Skin epidermis (tissue), 12 donors: ENCODE measurements at regions not wholly inside any gene's neighbourhood (a gene's known extent, or its start where the extent isn't known, plus 50 kb on each side); places are given as distances from the start of the nearest gene placed in this dataset.
"Not testable (repeated sequence)": the region's sequence is repeated elsewhere in the genome, so short reads cannot be mapped to it uniquely, and the experiment has no call there.

ENCODE experiments used
- H3K27ac ChIP-seq, 21 experiments: fragments of 200-600 bp; sonication (generic) in 11 of 21; one replicate each; pipeline ENCODE4 v1.5.0; 2020; ENCODE audit warnings: mild to moderate bottlenecking in 3 of 21, inconsistent platforms in 2 of 21, moderate library complexity in 2 of 21
- H3K4me3 ChIP-seq, 7 experiments: fragments of 200-600 bp; sonication (generic) in 2 of 7; one replicate each; pipeline ENCODE4 v1.5.0; 2020; ENCODE audit warnings: inconsistent platforms in 2 of 7, mild to moderate bottlenecking in 2 of 7, moderate library complexity in 1 of 7

DNA sequence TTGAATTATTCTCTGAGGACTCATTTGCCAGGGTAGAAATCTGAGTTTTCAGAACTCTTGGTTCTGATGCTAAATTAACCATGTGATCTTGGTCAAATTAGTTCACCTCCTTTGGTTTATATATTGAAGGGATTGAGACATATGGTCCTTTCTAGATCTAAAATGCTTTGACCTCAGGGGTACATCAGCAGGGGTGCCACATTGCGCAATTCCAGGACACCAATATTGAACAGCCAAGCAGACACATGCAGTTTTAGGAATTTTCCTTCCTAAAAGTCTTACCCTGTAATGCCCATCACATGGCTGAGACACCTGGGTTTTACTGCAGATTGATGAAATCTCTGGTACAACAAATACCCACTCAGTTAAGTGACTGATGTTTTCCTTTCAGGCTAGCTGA, 254.4 kb upstream of the NCAM1 start:
- Histone ChIP-seq H3K4me3 (no peak overlapping the region), H3K27ac (no peak overlapping the region)

GRCh38 chr11:112714340-112714739, 246.9 kb upstream of the NCAM1 start:
- H3K4me3 ChIP-seq, H3K27ac ChIP-seq: not testable (repeated sequence)

DNA sequence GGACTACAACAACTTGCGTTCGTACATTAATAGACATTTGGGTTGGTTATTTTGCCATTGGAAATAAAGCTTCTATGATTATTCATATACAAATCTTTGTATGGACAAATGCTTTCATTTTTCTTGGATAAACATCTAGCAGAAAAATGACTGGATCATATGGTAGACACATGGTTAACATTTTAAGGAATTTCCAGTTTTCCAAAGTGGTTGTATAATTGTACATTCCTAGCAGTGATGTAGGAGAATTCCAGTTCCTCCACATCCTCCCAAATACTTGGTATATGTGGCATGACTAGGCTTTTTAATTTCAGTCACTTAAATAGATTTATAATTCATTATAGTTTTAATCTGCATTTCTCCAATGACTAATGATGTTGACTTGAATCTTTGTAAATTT, 246.2 kb upstream of the NCAM1 start:
- no peak overlapping the region for H3K27ac ChIP-seq
- H3K4me3 ChIP-seq = no peak overlapping the region

- no peak overlapping the region for H3K4me3 ChIP-seq
- no peak overlapping the region for H3K27ac ChIP-seq
Observed at GRCh38 chr11:112718483-112718882, 242.7 kb upstream of the NCAM1 start.

DNA sequence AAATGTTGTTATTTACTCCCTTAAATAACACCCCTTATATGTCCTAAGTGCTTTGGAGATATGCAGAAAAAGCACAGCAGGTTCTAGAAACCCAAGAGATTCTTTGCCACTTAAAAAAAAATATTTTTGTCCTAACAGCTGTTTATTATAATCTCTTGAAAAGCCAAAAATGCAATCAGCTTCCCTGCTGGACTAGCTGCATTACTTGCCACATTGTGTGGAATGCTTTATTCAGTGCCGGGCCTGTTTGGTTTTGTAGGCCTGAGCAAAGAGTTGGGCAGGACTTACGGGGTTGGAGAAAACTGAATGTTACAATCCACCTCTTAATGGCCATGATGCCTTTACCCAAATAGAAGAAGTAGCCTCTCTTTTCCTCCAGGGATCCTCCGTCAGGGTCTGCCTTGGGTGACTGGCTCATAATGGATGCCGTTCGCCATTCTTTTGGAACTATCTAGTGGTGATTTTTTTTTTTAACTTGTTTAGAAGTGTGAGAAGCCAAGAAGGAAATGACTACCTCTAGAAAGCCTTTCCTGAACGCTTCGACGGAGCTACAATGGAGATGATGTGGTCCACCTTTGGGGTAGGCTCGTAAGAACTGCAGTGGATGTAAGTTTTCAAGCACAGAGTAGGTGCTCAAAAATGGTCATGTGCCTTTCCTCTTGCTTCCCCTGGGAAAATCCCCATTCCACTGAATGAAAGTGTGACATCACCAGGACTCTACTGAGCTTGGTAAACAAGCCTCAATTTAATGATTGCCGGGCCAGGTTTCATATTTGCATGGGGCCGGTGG, 241.3 kb upstream of the NCAM1 start:
- no peak overlapping the region for H3K27ac ChIP-seq
- no peak overlapping the region for H3K4me3 ChIP-seq

- no peak overlapping the region for H3K27ac ChIP-seq
- no peak overlapping the region for H3K4me3 ChIP-seq
Observed at GRCh38 chr11:112722148-112722547, 239.1 kb upstream of the NCAM1 start.

GRCh38 chr11:112722876-112723275, 238.3 kb upstream of the NCAM1 start:
- no peak overlapping the region for H3K4me3 ChIP-seq

DNA sequence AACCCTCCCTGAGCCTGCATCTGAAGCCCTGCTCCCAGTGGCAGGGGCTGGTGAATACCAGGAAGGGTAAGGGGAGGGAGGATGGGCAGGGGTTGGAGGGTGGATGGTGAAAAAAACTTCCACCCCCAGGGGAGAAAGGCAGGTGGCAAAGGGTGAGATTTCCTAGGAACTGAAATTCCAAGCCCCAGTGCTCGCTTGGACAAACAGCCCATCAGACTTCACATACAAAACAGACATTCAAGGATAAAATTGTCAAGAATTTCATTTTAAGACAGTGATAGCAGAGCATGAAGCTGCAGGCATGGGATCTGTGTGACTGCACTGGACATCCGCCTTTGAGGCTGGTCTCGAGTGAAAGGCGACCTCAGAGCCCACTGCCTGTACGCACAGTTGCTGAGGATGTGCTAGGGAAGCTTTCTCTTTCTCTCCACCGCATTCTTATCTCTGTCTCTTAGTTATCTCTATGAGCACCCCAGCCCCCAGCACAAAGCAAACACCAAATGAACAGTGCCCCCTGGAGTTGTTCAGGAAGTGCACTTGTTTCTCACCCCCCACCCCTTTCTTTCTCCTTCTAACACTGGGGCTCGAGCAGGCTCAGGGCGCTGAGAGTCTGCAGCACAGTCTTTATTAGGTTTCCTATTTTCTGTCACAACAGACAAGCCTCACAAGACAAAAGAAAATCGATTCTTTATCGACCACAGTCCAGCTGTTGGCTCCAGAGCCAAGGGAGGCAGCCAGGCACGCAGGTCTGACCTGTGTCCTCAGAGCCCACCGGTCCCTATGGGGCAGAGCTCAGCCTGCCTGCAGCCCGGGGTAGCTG, 237.3 kb upstream of the NCAM1 start:
- Histone ChIP-seq H3K27ac (no peak overlapping the region), H3K4me3 (no peak overlapping the region)

More at GRCh38 chr11:112722876-112723275, 238.3 kb upstream of the NCAM1 start:
- H3K27ac ChIP-seq = no peak overlapping the region

- H3K4me3 ChIP-seq = no peak overlapping the region
- H3K27ac ChIP-seq = no peak overlapping the region
Observed at GRCh38 chr11:112724496-112724790, 236.8 kb upstream of the NCAM1 start.

DNA sequence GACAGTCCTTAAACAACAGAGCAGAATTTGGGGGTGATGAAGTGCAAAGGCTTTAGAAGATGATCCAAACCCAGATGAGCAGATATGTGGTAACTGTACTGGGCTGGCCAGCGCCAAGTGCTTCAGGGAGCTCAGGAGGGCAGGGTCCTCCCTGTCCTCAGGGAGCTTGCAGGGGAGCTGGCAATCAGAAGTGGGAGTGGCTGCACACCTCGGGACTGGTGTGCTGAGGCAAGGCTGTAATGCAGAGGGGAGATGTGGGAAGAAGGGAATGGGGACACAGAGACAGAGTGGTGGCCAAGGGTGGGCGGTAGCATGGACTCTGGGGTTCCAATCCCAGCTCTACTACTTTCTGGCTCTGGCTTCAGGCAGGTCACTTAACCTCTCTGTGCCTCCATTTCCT, 235.6 kb upstream of the NCAM1 start:
- H3K4me3 ChIP-seq = no peak overlapping the region
- H3K27ac ChIP-seq = no peak overlapping the region

- H3K4me3 ChIP-seq = no peak overlapping the region
- H3K27ac ChIP-seq = no peak overlapping the region
Observed at GRCh38 chr11:112727341-112727841, 233.8 kb upstream of the NCAM1 start.

DNA sequence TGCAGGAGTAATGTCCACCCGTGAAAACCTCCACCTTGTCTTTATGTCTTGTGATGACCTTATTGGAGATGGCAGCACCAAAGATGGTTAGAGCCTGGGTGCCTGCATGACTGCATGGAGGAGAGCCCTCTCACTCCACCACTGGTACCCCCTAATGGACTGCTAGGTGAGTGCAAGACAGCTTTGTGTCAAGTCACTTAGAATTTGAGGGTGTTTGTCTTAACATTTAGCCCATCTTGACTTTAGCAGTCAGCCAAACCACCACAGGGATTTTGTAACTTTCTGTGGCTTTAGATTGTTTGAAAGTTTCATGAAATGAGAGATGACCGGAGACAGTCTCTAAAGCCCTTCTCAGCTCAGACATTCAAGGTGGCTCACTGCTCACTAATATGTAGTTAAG, 232.9 kb upstream of the NCAM1 start:
- Histone ChIP-seq H3K27ac (no peak overlapping the region), H3K4me3 (no peak overlapping the region)

- Histone ChIP-seq H3K4me3 (no peak overlapping the region), H3K27ac (no peak overlapping the region)
Observed at GRCh38 chr11:112728716-112729115, 232.5 kb upstream of the NCAM1 start.

GRCh38 chr11:112730591-112730990, 230.6 kb upstream of the NCAM1 start:
- Histone ChIP-seq H3K27ac (no peak overlapping the region), H3K4me3 (no peak overlapping the region)

DNA sequence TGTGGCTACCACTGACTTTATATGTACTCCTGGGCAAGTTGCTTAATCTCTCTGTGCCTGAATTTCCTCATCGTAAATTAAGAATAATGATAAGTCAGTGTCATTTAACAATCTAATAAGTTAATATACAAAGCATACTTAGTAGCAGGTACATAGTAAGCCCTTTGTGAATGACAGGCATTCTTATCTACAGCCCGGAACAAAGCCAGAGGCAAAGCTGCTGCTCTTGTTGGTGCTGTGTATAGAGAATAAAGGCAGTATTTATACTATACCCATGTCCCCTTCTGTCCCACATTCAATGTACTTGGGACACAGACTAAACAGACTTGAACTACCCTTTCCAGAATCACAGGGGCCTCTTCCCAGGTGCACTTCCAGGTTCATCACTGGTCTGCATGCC, 229.7 kb upstream of the NCAM1 start:
- Histone ChIP-seq H3K27ac (no peak overlapping the region), H3K4me3 (no peak overlapping the region)

- Histone ChIP-seq H3K4me3 (no peak overlapping the region), H3K27ac (no peak overlapping the region)
Observed at GRCh38 chr11:112732031-112732430, 229.2 kb upstream of the NCAM1 start.

DNA sequence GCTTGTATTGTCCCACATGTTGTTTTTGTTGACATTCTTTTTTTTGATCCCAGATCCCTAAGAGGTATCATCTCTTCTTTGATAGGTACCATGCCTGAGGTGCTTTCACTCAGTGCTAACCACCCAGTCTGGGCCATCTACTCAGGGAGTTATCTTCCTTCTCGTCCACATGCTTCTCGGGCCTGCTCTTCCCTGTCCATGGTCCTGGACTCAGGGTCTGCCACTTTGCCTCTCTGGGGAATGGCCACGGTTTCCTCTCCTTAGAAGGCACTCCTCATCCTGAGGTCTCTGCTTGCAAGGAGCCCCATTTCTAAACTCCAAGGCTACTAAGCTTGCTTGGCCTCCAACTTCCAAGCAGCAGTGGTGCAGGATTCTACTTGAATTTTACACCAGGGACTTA, 227.0 kb upstream of the NCAM1 start:
- Histone ChIP-seq H3K4me3 (no peak overlapping the region), H3K27ac (no peak overlapping the region)

DNA sequence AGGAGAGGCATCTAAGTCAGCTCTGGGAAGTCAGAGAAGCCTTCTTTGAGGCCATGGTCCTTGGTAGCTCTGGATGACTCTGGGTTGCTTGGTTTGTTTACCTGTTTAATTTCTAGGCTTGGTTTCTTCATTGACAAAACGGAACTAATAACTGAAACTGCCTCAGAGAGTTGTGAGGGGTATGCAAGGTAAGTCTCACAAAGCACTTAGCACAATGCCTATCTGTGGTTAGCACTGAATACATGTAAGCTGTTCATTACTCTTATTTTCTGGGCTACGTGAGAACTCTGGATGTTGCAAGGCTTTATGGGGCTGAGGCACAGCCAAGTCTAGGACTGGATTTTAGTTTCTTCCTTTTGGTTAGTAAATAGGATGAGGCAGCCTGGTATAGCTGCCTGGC, 225.8 kb upstream of the NCAM1 start:
- H3K4me3 ChIP-seq = no peak overlapping the region
- H3K27ac ChIP-seq = no peak overlapping the region

GRCh38 chr11:112744041-112744440, 217.2 kb upstream of the NCAM1 start:
- Histone ChIP-seq H3K4me3 (no peak overlapping the region), H3K27ac (no peak overlapping the region)

GRCh38 chr11:112745973-112746372, 215.2 kb upstream of the NCAM1 start:
- Histone ChIP-seq H3K27ac (no peak overlapping the region), H3K4me3 (no peak overlapping the region)

DNA sequence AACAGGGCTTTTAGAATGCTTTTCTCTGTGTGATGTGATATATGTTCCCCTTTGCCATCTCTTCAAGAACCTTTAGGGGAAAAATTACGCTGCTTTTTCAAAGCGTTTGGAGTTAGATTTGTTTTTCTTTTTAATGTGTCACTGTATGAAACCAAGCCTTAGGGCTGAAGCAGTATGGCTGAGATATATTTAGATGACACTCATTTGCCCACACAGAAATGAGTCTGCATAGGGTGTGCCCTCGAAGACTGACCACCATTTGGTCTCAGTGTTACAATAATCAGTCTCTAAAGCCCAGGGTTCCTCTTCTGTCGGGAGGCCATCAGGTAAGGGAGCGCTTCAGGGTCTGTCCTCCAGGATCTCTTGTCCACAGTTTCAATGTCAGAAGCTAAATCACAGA, 213.0 kb upstream of the NCAM1 start:
- Histone ChIP-seq H3K27ac (no peak overlapping the region), H3K4me3 (no peak overlapping the region)
